HepG2 (cell line): ENCODE measurements at regions not wholly inside any gene's neighbourhood (a gene's known extent, or its start where the extent isn't known, plus 50 kb on each side); places are given as distances from the start of the nearest gene placed in this dataset.

Source experiments
- ATAC-seq: fragments of 200-7000 bp; cut with Tn5 transposase; 3 replicates; pipeline ENCODE4 v1.9.1; 2020; ENCODE audit warnings: mild to moderate bottlenecking, moderate library complexity
- BruUV-seq: library from RNA; stranded (reverse); fragments of 400-500 nt; replicated peaks from 2 replicates; lab custom pipeline; 2021; lab: Mats Ljungman, UMichigan
- CTCF ChIA-PET: fragments of 300-600 bp; formaldehyde crosslinking; extraction: SDS; loops from one replicate; lab custom pipeline; 2021; ENCODE audit warnings: low total read pairs, inconsistent platforms, low intra/inter-chr PET ratio; lab: Yijun Ruan, JAX
- POLR2A ChIA-PET: fragments of 350-600 bp; sonication (Branson Sonifier 250); formaldehyde crosslinking; loops from one replicate; lab custom pipeline; 2020; ENCODE audit warnings: antibody characterized with exemption, inconsistent platforms; lab: Yijun Ruan, JAX
- DNase-seq: peaks from one replicate; pipeline ENCODE4 v3.0.0-alpha.2; 2015; ENCODE audit warnings: low spot score
- FAIRE-seq: peaks from 3 replicates; lab custom pipeline; 2011; peaks lifted over from hg19 to GRCh38; lab: Jason Lieb, UNC
- H2AFZ ChIP-seq: one replicate; pipeline ENCODE4 v1.6.1; 2011; ENCODE audit warnings: low read length, inconsistent platforms
- H3K27ac ChIP-seq: fragments of 300-600 bp; 3 replicates; pipeline ENCODE4 v1.8.0; 2011; ENCODE audit warnings: mixed run types, mild to moderate bottlenecking, mixed read lengths, low read length, inconsistent platforms; ENCODE audit not compliant: insufficient read depth; ENCODE audit errors: extremely low read length
- H3K27me3 ChIP-seq, 2 experiments: fragments of 200-600 bp in 1 of 2; 2 replicates in 1 of 2; 3 replicates in 1 of 2; pipeline versions ENCODE4 v1.6.0 to v1.8.0; 2011; ENCODE audit warnings: low read length in 2 of 2, mild to moderate bottlenecking in 2 of 2, moderate library complexity in 2 of 2, inconsistent platforms in 1 of 2; ENCODE audit not compliant: insufficient read depth in 2 of 2, control insufficient read depth in 1 of 2
- H3K36me3 ChIP-seq, 2 experiments: fragments of 200-600 bp in 1 of 2; replicated peaks in 1 of 2; 2 replicates in 1 of 2; 3 replicates in 1 of 2; pipeline versions ENCODE4 v1.5.1 to v1.8.0; 2011; ENCODE audit warnings: low read length in 2 of 2, inconsistent platforms in 1 of 2; ENCODE audit not compliant: insufficient read depth in 2 of 2, control insufficient read depth in 1 of 2
- H3K4me1 ChIP-seq: 2 replicates; pipeline ENCODE4 v1.5.1; 2012; ENCODE audit warnings: low read length, inconsistent platforms; ENCODE audit not compliant: insufficient read depth
- H3K4me2 ChIP-seq: 2 replicates; pipeline ENCODE4 v1.6.0; 2011; ENCODE audit warnings: low read depth, low read length, inconsistent platforms
- H3K4me3 ChIP-seq, 3 experiments: fragments of 200-600 bp in 1 of 3; sonication (generic), shearing (Covaris generic) in 1 of 3; replicated peaks in 1 of 3; 2 replicates each; pipeline ENCODE4 v1.5.1; 2011 to 2016; ENCODE audit warnings: low read length in 3 of 3, inconsistent platforms in 2 of 3, low read depth in 2 of 3, mild to moderate bottlenecking in 2 of 3, control low read depth in 1 of 3, mixed read lengths in 1 of 3; ENCODE audit not compliant: insufficient read depth in 1 of 3
- H3K79me2 ChIP-seq: one replicate; pipeline ENCODE4 v1.6.1; 2011; ENCODE audit warnings: low read length, inconsistent platforms; ENCODE audit not compliant: insufficient read depth
- H3K9ac ChIP-seq: 2 replicates; pipeline ENCODE4 v1.6.0; 2011; ENCODE audit warnings: mild to moderate bottlenecking, low read depth, low read length, inconsistent platforms; ENCODE audit not compliant: insufficient read depth
- H3K9me3 ChIP-seq: 2 replicates; pipeline ENCODE4 v1.5.1; 2012; ENCODE audit warnings: mild to moderate bottlenecking, low read length
- H4K20me1 ChIP-seq: 2 replicates; pipeline ENCODE4 v1.6.0; 2011; ENCODE audit warnings: inconsistent platforms, mild to moderate bottlenecking, low read length, moderate library complexity; ENCODE audit not compliant: insufficient read depth
- BHLHE40 ChIP-seq: IDR thresholded peaks from 2 replicates; pipeline ENCODE4 v1.6.1; 2011; ENCODE audit warnings: low read length, improper control_type of control experiment
- BRCA1 ChIP-seq: sonication (generic); formaldehyde crosslinking; IDR thresholded peaks from 2 replicates; pipeline ENCODE4 v1.4.0; 2020; ENCODE audit warnings: missing genetic modification reagents
- GMEB2 ChIP-seq: IDR thresholded peaks from 2 replicates; pipeline ENCODE4 v1.6.1; 2016; ENCODE audit warnings: missing biosample characterization, missing genetic modification reagents, low read depth
- NFYC ChIP-seq: IDR thresholded peaks from 2 replicates; pipeline ENCODE4 v1.6.1; 2016; ENCODE audit warnings: missing genetic modification reagents, missing compliant biosample characterization
- SKIL ChIP-seq: sonication (generic); formaldehyde crosslinking; IDR thresholded peaks from 2 replicates; pipeline ENCODE4 v1.8.0; 2022; ENCODE audit warnings: missing genetic modification reagents, mild to moderate bottlenecking, moderate library complexity, borderline replicate concordance
- ZNF512B ChIP-seq: sonication (generic); formaldehyde crosslinking; IDR thresholded peaks from 2 replicates; pipeline ENCODE4 v1.5.1; 2020; ENCODE audit warnings: missing genetic modification reagents, mild to moderate bottlenecking, borderline replicate concordance
- ZNF580 ChIP-seq: IDR thresholded peaks from 2 replicates; pipeline ENCODE4 v1.6.1; 2016; ENCODE audit warnings: low read depth, borderline replicate concordance
- ZNF740 ChIP-seq: sonication (generic); formaldehyde crosslinking; IDR thresholded peaks from 2 replicates; pipeline ENCODE4 v1.4.0; 2020; ENCODE audit warnings: missing genetic modification reagents
- ZSCAN29 ChIP-seq: sonication (generic); formaldehyde crosslinking; conservative IDR thresholded peaks from 2 replicates; pipeline ENCODE4 v1.4.0; 2020; ENCODE audit warnings: mild to moderate bottlenecking, missing genetic modification reagents
- WGBS: methylation state at CpG from one replicate; pipeline ENCODE4 v1.1.6; 2017; ENCODE audit warnings: low lambda C conversion rate; 5-methylcytosine and 5-hydroxymethylcytosine counted together
- in situ Hi-C: cut with HindIII; loops from 2 replicates; pipeline ENCODE4 v1.10.0; 2017; ENCODE audit warnings: low pct_unique_long_range_greater_than_20kb; ENCODE audit not compliant: extremely low pct_ligation_motif_present
- intact Hi-C: fragments of 100-400 bp; cut with micrococcal nuclease; formaldehyde crosslinking; loops from one replicate; pipeline ENCODE4 v1.10.0; 2022; ENCODE audit not compliant: unreplicated experiment

- in situ Hi-C loops, result no loop called here
- no peak overlapping the region for H3K4me2 ChIP-seq
- no TSS peak for BruUV-seq
Observed at GRCh38 chr18:22675006-22675405, 257.3 kb upstream of the CTAGE1 start.

GRCh38 chr18:22676423-22676822 lies 256.7 kb upstream of the RBBP8 start:
- no peak overlapping the region for H3K9ac ChIP-seq
- no peaks in the 10 kb centered on the region for H3K9me3 ChIP-seq
- no peaks in the 10 kb centered on the region for H3K4me1 ChIP-seq
- H4K20me1 ChIP-seq, result no peaks in the 10 kb centered on the region
- CTCF ChIA-PET, result no interaction called here
- FAIRE-seq, result no peak
- no peak for ATAC-seq
- POLR2A ChIA-PET, result no interaction called here
- no peak overlapping the region for H2AFZ ChIP-seq
- no peak overlapping the region for H3K27ac ChIP-seq
- TF ChIP-seq NFYC (no peak), ZSCAN29 (no peak), GMEB2 (CRISPR knock-in tag) (no peak), SKIL (CRISPR knock-in tag) (no peak), ZNF512B (CRISPR knock-in tag) (no peak)
- no peaks in the 10 kb centered on the region for H3K36me3 ChIP-seq
- no peaks in the 10 kb centered on the region for H3K79me2 ChIP-seq
- no peak overlapping the region for H3K4me2 ChIP-seq
- 52% methylated on average over 2 of the region's 2 CpGs for WGBS
- in situ Hi-C loops, result no loop called here
- DNase-seq, result no peak
- intact Hi-C loops, result no loop called here
- H3K27me3 ChIP-seq, result no peaks in the 10 kb centered on the region; a peak in 1 of 5 replicates
- H3K4me3 ChIP-seq, result no peak overlapping the region
- no TSS peak for BruUV-seq

More at GRCh38 chr18:22675006-22675405, 257.3 kb upstream of the CTAGE1 start:
- H3K27me3 ChIP-seq, result no peaks in the 10 kb centered on the region; a peak in 1 of 5 replicates
- no peak overlapping the region for H3K4me3 ChIP-seq
- no peak overlapping the region for H3K9ac ChIP-seq
- no peaks in the 10 kb centered on the region for H3K9me3 ChIP-seq
- CTCF ChIA-PET, result no interaction called here
- DNase-seq (no peak), FAIRE-seq (no peak), ATAC-seq (no peak)
- H2AFZ ChIP-seq, result no peak overlapping the region
- no peak for TF ChIP-seq BRCA1
- TF ChIP-seq ZNF580 (CRISPR knock-in tag), result no peak
- no peak for TF ChIP-seq ZNF740 (CRISPR knock-in tag)
- no peak for TF ChIP-seq BHLHE40
- H3K27ac ChIP-seq, result no peak overlapping the region
- no peaks in the 10 kb centered on the region for H3K79me2 ChIP-seq
- no peaks in the 10 kb centered on the region for H4K20me1 ChIP-seq
- POLR2A ChIA-PET, result no interaction called here
- H3K4me1 ChIP-seq, result no peaks in the 10 kb centered on the region
- intact Hi-C loops, result no loop called here
- no peaks in the 10 kb centered on the region for H3K36me3 ChIP-seq
